Stimulated activated CD4-positive, alpha-beta T cell treated with anti-CD3 and anti-CD28 coated beads, TNF-alpha, amount 100 ng/mL, for 48 hours (primary cell): ENCODE measurements at regions not wholly inside any gene's neighbourhood (a gene's known extent, or its start where the extent isn't known, plus 50 kb on each side); places are given as distances from the start of the nearest gene placed in this dataset.
"Not testable (repeated sequence)": the region's sequence is repeated elsewhere in the genome, so short reads cannot be mapped to it uniquely, and the experiment has no call there.

ENCODE experiments used
- DNase-seq, 3 donors: peaks; one replicate each; pipeline ENCODE4 v3.0.0-alpha.2; 2020; ENCODE audit warnings: low read depth in 3 of 3

DNA sequence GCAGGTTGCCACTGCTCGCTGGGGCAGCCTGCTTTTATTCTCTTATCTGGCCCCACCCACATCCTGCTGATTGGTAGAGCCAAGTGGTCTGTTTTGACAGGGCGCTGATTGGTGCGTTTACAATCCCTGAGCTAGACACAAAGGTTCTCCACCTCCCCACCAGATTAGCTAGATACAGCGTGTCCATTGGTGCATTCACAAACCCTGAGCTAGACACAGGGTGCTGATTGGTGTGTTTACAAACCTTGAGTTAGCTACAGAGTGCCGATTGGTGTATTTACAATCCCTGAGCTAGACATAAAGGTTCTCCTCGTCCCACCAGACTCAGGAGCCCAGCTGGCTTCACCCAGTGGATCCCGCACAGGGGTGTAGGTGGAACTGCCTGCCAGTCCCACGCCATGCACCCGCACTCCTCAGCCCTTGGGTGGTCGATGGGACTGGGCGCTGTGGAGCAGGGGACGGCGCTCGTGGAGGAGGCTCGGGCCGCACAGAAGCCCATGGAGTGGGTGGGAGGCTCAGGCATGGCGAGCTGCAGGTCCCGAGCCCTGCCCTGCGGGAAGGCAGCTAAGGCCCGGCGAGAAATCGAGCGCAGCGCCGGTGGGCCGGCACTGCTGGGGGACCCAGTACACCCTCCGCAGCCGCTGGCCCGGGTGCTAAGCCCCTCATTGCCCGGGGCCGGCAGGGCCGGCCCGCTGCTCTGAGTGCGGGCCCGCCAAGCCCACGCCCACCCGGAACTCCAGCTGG, 1526.2 kb downstream of the SI start:
- not testable (repeated sequence) for DNase-seq

DNA sequence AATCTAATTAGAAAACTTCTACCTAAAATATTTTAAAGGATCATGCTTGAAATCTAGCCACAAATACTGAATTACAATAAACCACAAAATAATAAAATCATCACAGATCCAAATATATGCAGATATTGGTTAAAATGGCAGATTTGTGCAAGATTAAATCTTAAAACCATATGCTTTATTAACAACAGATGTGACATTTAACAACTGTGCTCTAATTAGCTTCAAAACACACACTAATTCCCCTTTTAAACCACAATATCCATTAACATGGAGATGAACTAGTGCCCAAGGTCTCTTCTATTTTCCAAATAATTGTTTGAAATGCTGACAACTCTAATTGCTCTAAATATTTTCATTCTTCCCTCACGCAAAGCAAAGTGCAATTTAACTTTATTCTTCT, 1530.3 kb downstream of the SI start:
- DNase-seq: no peak

DNA sequence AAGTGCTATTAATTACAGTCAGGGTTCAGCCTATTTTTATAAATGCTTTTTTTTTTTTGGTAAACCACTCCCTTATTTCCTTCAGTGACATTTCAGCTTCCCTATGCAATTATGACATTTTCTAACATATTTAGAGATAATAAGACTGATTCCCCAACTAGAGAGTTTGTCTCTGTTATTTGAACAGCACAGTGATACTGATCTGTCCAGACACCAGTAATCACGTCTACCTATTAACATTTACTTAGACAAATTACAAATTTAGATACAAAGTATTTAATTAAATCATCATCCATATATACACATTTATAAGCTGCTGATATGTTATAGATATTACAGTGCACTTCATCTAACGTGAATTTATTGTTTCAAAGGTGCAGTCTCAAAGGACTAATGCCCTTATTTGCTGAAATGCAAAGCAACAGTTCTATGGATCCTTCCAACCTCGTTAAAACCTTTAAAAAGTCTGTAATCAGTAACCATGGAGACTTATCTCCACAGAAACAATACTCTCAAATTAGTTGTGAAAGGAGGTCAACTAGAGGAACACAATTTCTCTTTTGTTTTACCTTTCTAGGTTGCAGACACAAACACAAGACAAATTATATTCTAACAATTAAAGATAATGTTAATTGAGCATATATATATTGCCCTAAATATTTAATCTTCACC, 1531.1 kb downstream of the SI start:
- no peak for DNase-seq

DNA sequence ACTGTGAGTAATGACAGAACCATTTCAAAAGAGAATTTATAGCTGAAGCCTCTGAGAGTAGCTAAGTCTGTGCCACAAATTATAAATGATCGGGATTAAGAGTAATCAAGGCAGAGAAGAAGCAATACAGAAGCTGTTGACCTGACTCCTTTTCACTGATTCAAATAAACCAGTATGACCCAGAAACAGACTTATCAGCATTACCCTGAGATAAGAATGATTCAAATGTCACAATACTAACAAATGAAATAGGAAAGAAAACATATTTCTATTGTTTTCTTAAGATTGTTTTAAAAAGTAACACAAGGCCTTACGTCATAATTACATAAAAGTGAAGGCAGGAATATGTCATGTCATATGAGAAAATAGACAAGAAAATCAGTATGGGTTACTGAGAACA, 1534.6 kb downstream of the SI start:
- no peak for DNase-seq

DNA sequence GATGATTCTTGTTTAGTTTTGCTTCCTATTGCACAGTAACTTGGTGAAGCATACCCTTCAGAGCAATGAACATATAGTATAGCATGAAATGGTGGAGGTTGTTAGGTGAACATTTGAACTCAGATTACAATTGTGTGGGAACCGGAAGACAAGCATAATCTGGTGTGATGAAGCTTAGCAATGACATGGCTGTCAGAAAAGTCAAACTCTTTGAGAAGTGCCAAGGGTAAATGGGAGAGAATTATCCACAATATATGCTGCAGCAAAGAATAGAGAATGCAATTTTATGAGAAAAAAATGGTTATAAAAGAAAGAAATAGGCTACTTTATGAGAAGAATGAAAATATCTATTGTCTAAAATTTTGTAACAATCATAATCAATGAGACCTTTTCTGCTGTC, 1536.7 kb downstream of the SI start:
- no peak for DNase-seq

DNA sequence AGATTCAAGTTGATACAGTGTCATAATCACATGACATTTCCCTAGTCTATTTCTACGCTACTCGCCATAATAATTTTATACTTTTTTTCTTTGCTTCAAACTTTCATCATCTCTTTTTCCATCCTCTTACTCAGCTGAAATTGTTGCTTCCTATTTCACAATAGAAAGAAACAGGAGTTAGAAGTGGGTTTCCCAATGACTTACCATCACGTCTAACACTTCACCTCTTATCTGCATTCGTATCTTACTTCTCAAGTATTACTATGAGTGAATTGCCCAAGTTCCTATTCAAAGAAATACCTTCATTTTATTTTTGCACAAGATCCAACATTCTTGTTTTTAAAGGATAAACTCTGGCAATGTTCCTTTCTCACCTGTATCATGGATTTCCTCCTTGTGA, 1539.9 kb downstream of the SI start:
- DNase-seq: no peak

DNA sequence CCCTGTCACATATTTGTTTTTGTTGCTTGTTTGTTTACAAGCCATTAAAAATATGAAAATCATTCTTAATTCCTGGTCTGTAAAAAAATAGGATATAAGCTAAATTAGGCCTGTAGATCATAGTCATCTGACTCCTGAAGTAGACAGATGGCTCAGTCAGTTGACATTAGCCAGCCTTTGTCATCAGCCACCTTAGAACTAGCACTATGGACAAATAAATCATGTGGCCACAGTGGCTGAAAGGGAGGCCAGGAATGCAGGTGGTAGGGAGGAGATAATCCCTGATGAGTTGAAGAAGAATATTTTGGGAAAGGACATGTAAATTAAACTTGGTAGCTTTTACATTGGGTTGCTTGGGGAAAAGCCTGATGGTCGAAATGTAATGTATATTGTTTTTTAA, 1544.9 kb downstream of the SI start:
- DNase-seq: no peak

DNA sequence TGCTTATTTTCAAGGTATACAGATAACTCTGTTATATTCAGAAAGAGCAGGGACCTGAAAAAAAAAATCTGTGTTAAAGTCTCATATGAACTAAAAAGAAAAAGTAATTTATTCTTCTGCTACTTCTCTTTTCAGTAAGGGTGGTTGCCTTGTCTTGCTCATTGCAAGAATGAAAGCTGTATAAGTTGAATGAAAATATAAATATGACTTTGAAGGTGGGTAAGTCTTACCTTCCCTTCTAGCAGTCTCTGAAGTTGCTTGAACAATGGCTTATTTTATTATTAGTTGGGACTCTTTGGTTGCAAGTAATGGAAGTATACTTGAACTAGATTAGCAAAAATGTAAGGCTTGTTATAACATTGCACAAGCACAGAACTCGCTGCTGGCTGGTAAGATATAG, 1554.9 kb downstream of the SI start:
- no peak for DNase-seq

DNA sequence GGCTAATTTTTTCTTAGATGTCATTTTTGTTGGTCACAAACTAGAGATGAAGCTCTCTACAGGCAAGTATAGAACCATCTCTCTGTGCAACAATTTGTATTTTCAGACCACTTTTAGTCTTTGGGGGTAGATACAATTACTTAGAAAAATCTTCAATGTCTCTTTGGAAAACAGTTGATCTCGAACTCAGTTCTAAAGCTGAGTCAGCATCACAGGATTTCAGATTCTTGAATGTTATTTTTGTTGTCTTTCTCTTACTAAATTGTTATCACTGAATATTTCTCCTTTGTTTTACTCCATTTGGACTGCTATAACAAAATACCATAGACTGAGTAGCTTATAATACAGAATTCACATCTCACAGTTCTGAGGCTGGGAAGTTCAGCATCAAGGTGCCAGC, 1557.0 kb downstream of the SI start:
- DNase-seq: no peak

DNA sequence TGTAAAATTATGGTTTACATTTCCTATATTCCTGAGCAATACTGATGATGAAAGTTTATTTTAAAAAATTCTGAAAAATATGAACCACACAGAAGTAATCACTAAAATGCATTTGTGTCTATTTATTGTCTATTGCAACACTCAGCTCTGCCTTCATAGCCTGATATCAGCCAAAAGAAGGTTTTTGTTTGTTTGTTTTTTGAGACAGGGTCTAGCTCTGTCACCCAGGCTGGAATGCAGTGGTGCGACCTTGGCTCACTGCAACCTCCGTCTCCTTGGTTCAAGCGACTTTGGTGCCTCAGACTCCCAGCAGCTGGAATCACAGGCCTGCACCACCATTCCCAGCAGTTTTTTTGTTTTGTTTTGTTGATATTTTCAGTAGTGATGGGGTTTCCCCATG, 1560.2 kb downstream of the SI start:
- no peak for DNase-seq

DNA sequence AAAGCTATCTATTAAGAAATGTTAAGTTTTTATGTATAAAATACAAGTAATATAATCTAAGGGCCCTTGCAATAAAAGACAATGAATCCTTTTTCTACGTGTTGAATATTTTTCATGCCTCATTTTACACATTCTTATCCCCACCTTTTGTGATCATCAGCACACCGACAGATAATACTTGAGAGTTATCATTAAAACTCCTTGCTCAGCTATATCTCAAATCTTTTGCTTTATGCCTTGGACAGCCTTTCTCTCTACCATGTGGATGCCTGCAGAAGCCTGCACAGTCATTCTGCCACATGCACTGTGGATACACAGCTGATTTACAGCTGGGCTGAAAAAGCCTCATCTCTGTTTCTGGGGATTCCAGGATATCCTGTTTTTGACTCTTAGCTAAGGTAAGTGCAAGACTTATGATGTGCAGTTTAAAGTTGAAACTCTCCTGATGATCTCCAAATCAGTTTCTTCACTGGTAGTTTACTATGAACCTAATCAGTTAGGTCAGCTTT, 1565.1 kb downstream of the SI start:
- no peak for DNase-seq

DNA sequence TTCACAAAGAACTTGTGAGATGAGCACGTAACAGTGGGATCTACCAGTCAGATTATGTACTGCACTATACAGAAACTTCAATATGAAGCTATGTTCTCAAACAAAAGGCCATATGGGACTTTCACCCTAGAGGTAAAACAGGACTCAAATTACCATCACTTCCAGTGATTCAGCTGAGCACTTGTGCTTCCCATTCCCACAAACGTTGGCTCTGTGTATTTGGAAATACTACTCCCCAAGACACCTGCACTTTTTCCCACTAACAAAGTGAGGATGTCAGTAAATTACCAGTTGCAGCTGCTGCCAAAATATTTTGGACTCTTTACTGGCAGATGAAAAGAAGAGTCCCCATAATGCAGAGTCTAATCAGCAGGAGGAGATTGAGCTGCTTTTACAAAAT, 1570.1 kb downstream of the SI start:
- no peak for DNase-seq

DNA sequence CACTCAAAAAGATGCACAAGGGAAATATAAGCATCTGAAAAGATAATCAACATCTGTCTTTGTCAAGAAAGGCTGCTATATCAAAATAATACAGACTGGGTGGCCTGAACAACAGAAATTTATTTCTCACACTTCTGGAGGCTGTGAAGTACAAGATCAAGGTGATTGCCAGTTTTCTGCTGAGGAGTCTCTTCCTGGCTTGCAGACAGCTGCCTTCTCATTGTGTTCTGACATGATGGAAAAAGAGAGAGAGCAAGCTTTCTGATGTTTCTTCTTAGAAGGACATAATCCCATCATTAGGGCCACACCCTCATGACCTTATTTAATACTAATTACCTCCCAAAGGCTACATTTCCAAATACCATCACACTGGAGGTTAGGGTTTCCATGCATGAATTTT, 1573.3 kb downstream of the SI start:
- no peak for DNase-seq

DNA sequence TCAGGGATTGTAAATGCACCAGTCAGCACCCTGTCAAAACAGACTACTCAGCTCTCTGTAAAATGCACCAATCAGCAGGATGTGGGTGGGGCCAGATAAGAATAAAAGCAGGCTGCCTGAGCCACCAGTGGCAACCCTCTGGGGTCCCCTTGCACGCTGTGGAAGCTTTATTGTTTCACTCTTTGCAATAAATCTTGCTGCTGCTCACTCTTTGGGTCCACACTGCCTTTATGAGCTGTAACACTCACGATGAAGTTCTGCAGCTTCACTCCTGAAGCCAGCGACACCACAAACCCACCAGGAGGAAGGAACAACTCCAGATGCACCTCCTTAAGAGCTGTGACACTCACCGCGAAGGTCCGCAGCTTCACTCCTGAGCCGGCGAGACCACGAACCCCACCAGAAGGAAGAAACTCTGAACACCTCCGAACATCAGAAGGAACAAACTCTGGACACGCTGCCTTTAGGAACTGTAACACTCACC, 1578.5 kb downstream of the SI start:
- not testable (repeated sequence) for DNase-seq

DNA sequence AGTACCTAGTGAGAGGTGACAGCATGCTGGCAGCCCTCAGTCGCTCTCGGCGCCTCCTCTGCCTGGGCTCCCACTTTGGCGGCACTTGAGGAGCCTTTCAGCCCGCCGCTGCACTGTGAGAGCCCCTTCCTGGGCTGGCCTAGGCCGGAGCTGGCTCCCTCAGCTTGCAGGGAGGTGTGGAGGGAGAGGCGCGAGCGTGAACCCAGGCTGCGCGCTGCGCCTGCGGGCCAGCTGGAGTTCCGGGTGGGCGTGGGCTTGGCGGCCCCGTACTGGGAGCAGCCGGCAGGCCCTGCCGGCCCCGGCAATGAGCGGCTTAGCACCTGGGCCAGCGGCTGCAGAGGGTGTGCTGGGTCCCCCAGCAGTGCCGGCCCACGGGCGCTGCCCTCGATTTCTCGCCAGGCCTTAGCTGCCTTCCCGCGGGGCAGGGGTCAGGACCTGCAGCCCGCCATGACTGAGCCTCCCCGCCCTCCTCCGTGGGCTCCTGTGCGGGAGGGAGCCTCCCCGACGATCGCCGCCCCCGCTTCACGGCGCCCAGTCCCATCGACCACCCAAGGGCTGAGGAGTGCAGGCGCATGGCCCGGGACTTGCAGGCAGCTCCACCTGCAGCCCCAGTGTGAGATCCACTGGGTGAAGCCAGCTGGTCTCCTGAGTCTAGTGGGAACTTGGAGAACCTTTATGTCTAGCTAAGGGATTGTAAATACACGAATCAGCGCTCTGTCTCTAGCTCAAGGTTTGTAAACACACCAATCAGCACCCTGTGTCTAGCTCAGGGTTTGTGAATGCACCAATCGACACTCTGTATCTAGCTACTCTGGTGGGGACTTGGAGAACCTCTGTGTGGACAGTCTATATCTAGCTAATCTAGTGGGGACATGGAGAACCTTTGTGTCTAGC, 1579.2 kb downstream of the SI start:
- DNase-seq: not testable (repeated sequence)

DNA sequence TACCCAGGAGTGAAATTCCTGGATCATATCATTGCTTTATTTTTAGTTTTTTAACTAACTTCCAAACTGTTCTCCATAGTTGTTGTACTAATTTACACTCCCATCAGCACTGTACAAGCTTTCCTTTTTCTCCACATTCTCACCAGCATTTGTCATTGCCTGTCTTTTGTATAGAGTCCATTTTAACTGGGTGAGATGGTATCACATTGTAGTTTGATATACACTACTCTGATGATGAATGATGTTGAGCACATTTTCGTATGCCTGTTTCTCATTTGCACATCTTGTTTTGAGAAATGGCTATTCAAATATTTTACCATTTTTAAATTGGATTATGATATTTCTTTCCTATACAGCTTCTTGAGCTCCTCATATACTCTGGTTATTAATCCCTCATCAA, 1586.6 kb downstream of the SI start:
- DNase-seq: no peak

DNA sequence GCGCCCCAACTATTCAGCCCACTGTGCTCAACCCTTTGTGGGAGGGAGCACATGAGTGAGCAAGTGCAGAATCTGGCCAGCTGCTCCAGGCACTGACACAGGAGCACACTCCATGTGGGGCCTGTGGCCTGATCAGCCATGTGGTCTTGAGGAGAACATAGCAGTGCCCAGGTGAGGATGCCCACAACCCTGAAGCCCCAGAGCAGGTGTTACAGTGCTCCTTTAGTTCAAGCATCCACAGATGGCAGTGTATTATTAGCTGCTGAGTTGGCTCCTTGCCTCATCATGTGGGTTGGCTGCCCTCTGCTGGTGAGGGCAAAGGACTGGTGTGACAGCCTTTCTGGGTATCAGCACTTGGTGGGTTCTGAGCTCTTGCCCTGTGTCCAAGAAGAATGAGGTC, 1588.2 kb downstream of the SI start:
- DNase-seq: peak in 1 of 3 donors; percentile 4

DNA sequence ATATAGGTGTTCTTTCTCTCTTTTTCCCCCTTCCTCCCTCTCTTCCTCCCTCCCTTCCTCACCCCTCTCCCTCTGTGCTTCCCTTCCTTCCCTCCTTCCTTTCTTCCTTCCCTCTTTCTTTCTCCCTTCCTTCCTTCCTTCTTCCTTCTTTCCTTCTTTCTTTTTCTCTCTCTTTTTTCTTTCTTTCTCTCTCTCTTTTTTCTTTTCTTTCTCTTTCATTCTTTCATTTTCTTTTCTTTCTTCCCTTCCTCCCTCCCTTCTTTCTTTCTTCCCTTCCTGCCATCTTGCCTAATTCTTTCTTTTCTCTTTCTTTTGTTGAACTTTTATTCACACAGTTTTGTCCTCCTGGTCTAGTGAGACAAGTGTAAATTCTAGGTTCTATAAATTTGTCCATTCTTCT, 1595.6 kb downstream of the SI start:
- no peak for DNase-seq

DNA sequence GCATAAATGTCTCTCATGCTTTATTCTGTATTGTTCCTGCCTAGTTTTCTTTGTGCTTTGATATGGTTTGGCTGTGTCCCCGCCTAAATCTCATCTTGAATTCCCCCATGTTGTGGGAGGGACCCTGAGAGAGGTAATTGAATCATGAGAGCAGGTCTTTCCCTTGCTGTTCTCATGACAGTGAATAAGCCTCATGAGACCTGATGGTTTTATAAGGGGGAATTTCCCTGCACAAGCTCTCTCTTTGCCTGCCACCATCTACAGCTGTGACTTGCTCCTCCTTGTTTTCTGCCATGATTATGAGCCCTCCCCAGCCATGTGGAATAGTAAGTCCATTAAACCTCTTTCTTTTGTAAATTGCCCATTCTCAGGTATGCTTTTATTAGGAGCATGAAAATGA, 1596.6 kb downstream of the SI start:
- DNase-seq: no peak

DNA sequence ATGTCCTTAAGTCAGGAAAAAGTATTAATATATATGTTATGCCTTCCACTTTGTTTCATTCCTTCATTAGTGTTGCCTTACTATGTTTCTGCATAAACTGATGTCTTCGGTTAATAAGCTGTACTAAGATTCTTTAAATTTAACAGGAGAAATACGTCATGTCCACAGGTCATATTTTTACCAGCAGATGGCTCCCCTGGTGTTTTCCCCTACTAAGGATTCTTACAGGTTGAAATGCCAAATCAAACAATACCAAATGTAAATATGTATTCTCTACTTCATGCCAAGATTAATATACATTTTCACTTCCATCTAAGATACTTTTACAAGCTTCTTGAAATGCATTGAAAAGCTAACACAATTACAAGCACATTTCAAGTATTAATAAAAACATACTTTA, 1602.1 kb downstream of the SI start:
- DNase-seq: no peak

DNA sequence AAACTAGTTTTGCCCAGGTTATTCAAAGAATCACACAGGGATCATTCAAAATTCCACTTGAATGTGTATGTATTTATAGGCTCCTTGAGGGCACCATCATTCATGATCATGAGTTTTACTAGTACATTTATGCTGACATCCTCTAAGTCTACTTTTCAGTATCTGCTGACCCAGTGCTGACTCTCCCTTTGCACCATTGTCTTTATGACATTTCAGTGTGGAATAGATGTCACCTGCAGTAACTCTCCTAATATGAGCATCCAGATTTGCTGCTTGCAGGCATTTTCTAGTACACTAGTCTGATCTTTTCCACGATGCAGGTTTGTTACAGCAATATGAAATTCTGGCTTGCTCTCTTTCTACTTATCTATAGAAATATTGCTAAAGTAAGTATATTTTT, 1603.5 kb downstream of the SI start:
- DNase-seq: no peak
